ENCODE measurements at regions not wholly inside any gene's neighbourhood (a gene's known extent, or its start where the extent isn't known, plus 50 kb on each side); places are given as distances from the start of the nearest gene placed in this dataset.

GRCh38 chr2:138210487-138210886 is 246.2 kb downstream of the HNMT start:
- Histone ChIP-seq H3K36me3 (ENCODE audit: insufficient read depth, low read length) (no peaks in the 10 kb centered on the region), H3K9me3 (ENCODE audit: insufficient read depth, low read length, severe bottlenecking) (no peaks in the 10 kb centered on the region), H2AFZ (ENCODE audit: low read depth, low read length) (no peak overlapping the region), H4K20me1 (ENCODE audit: insufficient read depth, low read length) (no peaks in the 10 kb centered on the region), H3K4me1 (ENCODE audit: insufficient read depth, low read length) (no peaks in the 10 kb centered on the region), H3K27ac (ENCODE audit: low read length) (no peak overlapping the region), H3K9ac (ENCODE audit: low read depth, low read length) (no peak overlapping the region), H3K4me3 (ENCODE audit: low read depth in 1 of 2, low read length in 2 of 2) (no peak overlapping the region), H3K27me3 (ENCODE audit: insufficient read depth, low read length, poor library complexity) (no peaks in the 10 kb centered on the region), H3K4me2 (ENCODE audit: insufficient read depth, low read length) (no peak overlapping the region), H3K79me2 (ENCODE audit: insufficient read depth, low read length) (no peaks in the 10 kb centered on the region)
- TF ChIP-seq EZH2 (IDR thresholded peaks at IDR 0.05; ENCODE audit: borderline replicate concordance, low read depth, low read length, severe bottlenecking): no peak
- TF ChIP-seq, protein P1, sequence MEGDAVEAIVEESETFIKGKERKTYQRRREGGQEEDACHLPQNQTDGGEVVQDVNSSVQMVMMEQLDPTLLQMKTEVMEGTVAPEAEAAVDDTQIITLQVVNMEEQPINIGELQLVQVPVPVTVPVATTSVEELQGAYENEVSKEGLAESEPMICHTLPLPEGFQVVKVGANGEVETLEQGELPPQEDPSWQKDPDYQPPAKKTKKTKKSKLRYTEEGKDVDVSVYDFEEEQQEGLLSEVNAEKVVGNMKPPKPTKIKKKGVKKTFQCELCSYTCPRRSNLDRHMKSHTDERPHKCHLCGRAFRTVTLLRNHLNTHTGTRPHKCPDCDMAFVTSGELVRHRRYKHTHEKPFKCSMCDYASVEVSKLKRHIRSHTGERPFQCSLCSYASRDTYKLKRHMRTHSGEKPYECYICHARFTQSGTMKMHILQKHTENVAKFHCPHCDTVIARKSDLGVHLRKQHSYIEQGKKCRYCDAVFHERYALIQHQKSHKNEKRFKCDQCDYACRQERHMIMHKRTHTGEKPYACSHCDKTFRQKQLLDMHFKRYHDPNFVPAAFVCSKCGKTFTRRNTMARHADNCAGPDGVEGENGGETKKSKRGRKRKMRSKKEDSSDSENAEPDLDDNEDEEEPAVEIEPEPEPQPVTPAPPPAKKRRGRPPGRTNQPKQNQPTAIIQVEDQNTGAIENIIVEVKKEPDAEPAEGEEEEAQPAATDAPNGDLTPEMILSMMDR (IDR thresholded peaks at IDR 0.05; ENCODE audit: borderline replicate concordance, extremely low read depth, low read length, poor library complexity, severe bottlenecking): no peak
- no peak for ATAC-seq (ENCODE audit: insufficient read depth, low read depth)
- DNase-seq: no peak

GRCh38 chr2:138212434-138212833 is 248.2 kb downstream of the HNMT start:
- TF ChIP-seq, protein P1 (IDR thresholded peaks at IDR 0.05; ENCODE audit: borderline replicate concordance, extremely low read depth, low read length, poor library complexity, severe bottlenecking): no peak
- Histone ChIP-seq H3K27ac (ENCODE audit: low read length) (no peak overlapping the region), H3K79me2 (ENCODE audit: insufficient read depth, low read length) (no peaks in the 10 kb centered on the region), H2AFZ (ENCODE audit: low read depth, low read length) (no peak overlapping the region), H3K9me3 (ENCODE audit: insufficient read depth, low read length, severe bottlenecking) (no peaks in the 10 kb centered on the region), H3K9ac (ENCODE audit: low read depth, low read length) (no peak overlapping the region), H3K4me3 (ENCODE audit: low read depth in 1 of 2, low read length in 2 of 2) (no peak overlapping the region), H4K20me1 (ENCODE audit: insufficient read depth, low read length) (no peaks in the 10 kb centered on the region), H3K27me3 (ENCODE audit: insufficient read depth, low read length, poor library complexity) (no peaks in the 10 kb centered on the region), H3K4me1 (ENCODE audit: insufficient read depth, low read length) (no peaks in the 10 kb centered on the region), H3K4me2 (ENCODE audit: insufficient read depth, low read length) (no peak overlapping the region), H3K36me3 (ENCODE audit: insufficient read depth, low read length) (no peaks in the 10 kb centered on the region)
- ATAC-seq (ENCODE audit: insufficient read depth, low read depth) (no peak), DNase-seq (no peak)

- no peak overlapping the region for H3K9ac ChIP-seq (ENCODE audit: low read depth, low read length)
- H3K9me3 ChIP-seq (ENCODE audit: insufficient read depth, low read length, severe bottlenecking): no peaks in the 10 kb centered on the region
- no peak overlapping the region for H2AFZ ChIP-seq (ENCODE audit: low read depth, low read length)
- TF ChIP-seq EZH2 (IDR thresholded peaks at IDR 0.05; ENCODE audit: borderline replicate concordance, low read depth, low read length, severe bottlenecking): no peak
- TF ChIP-seq, protein P1 (IDR thresholded peaks at IDR 0.05; ENCODE audit: borderline replicate concordance, extremely low read depth, low read length, poor library complexity, severe bottlenecking): no peak
- ATAC-seq (ENCODE audit: insufficient read depth, low read depth): no peak
- H3K79me2 ChIP-seq (ENCODE audit: insufficient read depth, low read length): no peaks in the 10 kb centered on the region
- DNase-seq: no peak
- H3K27me3 ChIP-seq (ENCODE audit: insufficient read depth, low read length, poor library complexity): no peaks in the 10 kb centered on the region
- H4K20me1 ChIP-seq (ENCODE audit: insufficient read depth, low read length): no peaks in the 10 kb centered on the region
- H3K4me1 ChIP-seq (ENCODE audit: insufficient read depth, low read length): no peaks in the 10 kb centered on the region
- no peak overlapping the region for H3K4me2 ChIP-seq (ENCODE audit: insufficient read depth, low read length)
- no peak overlapping the region for H3K4me3 ChIP-seq (ENCODE audit: low read depth in 1 of 2, low read length in 2 of 2)
- H3K36me3 ChIP-seq (ENCODE audit: insufficient read depth, low read length): no peaks in the 10 kb centered on the region
- no peak overlapping the region for H3K27ac ChIP-seq (ENCODE audit: low read length)
Measured at GRCh38 chr2:138213084-138213483, 248.8 kb downstream of the HNMT start.

DNA sequence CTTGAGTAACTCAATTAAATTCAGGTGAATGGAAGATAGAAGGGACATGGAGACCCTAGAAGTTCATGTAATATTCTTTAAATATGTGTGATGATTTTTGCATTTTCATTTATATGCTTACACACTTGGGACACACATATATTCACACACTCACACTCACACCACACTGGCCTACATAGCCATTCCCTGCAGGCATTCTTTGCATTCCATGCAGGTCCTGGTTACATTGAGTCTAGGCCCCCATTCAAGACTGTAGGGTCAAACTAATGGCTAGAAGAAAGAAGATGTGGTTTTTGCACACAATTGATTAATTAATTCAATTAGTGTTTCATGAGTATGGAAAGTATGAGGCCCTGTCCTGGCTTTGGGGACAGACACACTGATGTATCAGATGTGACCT is 249.4 kb downstream of the HNMT start:
- Histone ChIP-seq H3K4me2 (ENCODE audit: insufficient read depth, low read length) (no peak overlapping the region), H3K27ac (ENCODE audit: low read length) (no peak overlapping the region), H3K4me1 (ENCODE audit: insufficient read depth, low read length) (no peaks in the 10 kb centered on the region), H4K20me1 (ENCODE audit: insufficient read depth, low read length) (no peaks in the 10 kb centered on the region), H3K79me2 (ENCODE audit: insufficient read depth, low read length) (no peaks in the 10 kb centered on the region), H2AFZ (ENCODE audit: low read depth, low read length) (no peak overlapping the region), H3K36me3 (ENCODE audit: insufficient read depth, low read length) (no peaks in the 10 kb centered on the region), H3K9me3 (ENCODE audit: insufficient read depth, low read length, severe bottlenecking) (no peaks in the 10 kb centered on the region), H3K9ac (ENCODE audit: low read depth, low read length) (no peak overlapping the region), H3K27me3 (ENCODE audit: insufficient read depth, low read length, poor library complexity) (no peaks in the 10 kb centered on the region), H3K4me3 (ENCODE audit: low read depth in 1 of 2, low read length in 2 of 2) (no peak overlapping the region)
- TF ChIP-seq EZH2 (IDR thresholded peaks at IDR 0.05; ENCODE audit: borderline replicate concordance, low read depth, low read length, severe bottlenecking): no peak
- TF ChIP-seq, protein P1 (IDR thresholded peaks at IDR 0.05; ENCODE audit: borderline replicate concordance, extremely low read depth, low read length, poor library complexity, severe bottlenecking): no peak
- no peak for ATAC-seq (ENCODE audit: insufficient read depth, low read depth)
- no peak for DNase-seq
